Amygdala (tissue), 56 donors: ENCODE measurements at regions not wholly inside any gene's neighbourhood (a gene's known extent, or its start where the extent isn't known, plus 50 kb on each side); places are given as distances from the start of the nearest gene placed in this dataset.
"Not testable (repeated sequence)": the region's sequence is repeated elsewhere in the genome, so short reads cannot be mapped to it uniquely, and the experiment has no call there.

Experiments used
- DNase-seq, 56 donors: peaks; one replicate each; lab custom pipeline; 2025; lab: John Stamatoyannopoulos, UW

DNA sequence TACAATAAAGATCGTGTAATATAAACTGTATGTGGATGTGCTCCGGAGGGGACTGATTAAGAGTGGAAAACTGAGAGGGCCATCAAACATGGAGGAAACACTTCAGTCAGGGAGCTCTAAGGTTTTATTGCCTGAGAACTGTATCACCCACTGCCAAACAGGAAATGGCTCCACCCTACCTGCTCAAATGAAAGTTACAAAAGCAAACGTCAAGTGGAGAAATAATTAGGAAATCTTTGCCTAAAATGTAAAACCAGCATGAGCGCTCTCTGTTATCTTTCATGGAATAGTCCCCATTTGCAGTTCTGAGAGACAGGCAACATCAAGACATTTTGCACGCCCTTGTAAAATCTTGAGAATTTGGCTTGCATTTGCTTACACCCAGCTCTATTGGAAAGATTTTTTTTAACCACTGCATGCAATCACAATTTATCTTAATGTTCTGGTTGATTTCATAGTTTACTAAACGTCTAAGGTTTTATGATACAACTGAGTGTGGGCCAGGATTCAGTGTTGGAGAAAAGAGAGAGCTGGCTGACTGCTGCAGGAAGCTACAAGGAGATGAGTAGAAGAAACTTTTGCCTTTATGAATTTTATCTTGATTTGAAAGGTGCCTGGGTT lies 344.0 kb upstream of the PRICKLE1 start:
- DNase-seq = no peak

DNA sequence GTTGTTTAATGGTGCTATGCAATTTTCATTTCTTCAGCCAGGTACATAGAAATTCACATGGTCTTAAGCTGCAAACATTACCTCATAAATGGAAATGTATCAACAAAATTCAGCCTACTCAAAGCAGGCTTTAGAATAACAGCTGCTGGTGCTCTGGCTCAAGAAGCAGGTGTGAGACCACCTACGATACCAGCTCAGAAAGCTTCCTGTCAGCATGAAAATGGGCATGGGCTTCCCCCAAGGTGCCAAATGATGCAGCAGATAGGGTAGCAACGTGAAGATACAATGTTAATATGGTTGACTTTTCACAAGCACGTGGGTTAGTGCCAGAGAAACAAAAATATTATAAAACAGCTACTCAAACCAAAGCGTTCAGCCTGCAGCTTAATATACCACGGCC lies 343.4 kb upstream of the PRICKLE1 start:
- peak in 6 of 56 donors; percentile 6 to 43 (median 20) for DNase-seq

DNA sequence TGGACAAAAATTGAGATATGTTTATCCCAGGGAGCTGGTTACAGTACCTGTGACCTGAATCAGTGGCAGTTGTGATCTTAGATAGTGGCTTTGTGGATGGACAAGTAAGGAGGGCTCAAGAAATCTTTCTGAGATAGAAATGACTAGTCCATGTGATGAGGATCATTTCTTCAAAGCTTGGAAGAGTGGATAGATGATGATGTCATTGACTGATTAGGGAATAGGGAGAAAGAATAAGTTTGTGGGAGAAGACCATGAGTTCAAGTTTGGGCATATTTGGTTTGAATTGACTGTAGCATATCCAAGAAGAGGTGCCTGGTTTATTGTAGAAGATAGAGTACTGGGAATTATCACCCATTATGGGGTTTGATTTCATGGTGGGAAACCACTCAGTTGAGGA lies 336.7 kb upstream of the PRICKLE1 start:
- DNase-seq = no peak

DNA sequence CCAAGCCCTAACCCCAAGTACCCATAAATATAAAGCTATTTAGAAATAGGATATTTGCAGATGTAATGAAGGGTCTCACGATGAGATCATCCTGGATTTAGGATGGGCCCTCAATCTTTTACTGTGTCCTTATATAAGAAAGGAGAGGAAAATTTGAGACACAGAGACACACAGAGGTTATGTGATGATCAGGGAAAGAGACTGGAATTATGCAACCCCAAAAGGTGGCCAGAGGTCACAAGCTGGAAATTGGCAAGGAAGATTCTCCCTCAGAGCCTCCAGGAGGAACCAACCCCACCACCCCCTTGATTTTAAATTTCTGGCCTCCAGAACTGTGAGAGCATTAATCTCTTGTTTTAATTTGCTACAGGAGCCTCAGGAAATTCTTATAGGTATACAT lies 334.9 kb upstream of the PRICKLE1 start:
- no peak for DNase-seq

DNA sequence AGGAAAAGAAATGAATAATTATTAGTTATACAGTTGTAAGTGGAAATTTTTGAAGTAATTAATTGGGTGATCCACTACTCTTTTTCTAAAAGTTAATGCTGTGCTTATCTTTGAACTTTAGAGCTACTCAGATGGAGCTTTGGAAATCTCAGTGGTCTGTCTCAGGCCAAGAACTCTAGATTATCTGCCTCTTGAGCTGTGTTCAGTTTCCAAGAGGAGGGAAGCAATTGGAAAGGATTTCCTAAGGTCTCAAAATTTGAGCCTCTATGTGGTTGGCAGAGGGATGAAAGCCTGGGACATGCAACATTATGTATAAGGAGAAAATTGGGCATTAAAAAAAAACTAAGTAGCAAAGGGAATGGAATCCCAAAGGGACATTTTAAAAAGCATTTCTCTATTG lies 334.0 kb upstream of the PRICKLE1 start:
- no peak for DNase-seq

DNA sequence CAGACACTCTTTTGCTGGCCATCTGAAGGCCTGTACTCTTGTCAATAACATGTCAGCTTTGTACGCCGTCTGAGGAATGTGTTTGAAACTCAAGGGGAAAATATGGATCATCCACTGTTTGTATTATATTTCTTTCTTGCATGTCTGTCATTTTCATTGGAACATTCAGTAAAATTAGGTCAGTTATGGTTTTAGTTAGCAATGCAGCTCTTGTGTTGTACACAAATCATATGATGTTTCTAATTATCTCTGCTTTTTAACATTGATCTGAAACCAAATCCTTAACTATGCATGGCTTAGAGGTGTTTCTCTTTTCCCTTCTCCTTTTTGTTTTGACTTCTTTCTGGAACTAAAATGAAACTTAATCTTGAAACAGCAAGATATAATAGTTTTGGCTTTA lies 333.6 kb upstream of the PRICKLE1 start:
- DNase-seq = no peak

DNA sequence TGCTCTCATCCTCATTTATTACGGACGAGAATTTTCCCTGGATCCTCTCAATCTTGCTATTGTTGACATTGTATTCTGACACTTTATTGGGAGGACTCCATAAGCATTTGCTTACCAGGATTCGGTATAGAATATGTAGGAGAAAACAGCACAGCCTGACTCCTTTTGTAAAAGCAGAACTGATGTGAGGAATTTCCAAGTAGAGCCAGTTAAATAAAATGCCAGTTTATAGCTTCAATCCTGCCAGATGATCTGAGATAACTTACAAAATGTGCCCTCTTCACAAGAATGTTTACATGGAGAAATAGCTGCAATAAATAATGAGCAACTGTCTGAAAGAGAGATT lies 332.9 kb upstream of the PRICKLE1 start:
- DNase-seq = no peak

DNA sequence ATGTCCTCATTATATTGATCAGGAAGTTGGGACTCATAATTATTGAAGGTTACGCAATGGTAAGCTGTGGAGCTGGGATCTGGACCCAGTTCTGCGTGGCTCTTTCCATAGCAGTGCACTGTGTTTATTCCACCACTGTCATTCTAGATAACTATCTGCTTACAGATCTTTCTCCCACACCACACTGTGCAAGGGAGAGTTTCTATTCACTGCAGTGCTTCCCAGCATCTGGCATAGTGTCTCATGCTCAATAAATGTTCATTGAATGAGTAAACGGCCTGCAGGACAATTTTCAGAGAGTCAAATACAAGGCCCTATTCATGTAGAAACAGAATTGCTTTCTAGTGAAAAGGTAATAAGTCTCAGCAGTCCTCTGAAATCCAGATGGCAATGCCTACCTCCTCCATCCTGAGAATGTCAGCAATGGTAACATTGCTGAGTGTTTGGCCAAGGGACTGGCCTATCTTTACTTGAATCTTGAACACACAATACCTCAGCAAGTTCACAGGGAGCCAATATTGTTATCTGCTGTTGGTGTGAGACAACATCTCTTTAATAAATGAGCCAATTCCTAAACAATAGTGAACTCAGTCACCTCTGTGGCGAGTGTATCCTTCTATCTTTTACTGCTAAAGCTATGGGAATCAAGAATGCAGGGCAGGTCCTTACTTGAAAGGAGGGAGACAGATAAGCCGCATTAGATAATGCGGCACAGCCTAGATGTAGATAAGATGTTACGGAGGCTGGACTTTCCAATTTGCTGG lies 332.4 kb upstream of the PRICKLE1 start:
- DNase-seq = peak in 3 of 56 donors; percentile 2 to 14 (median 7)

DNA sequence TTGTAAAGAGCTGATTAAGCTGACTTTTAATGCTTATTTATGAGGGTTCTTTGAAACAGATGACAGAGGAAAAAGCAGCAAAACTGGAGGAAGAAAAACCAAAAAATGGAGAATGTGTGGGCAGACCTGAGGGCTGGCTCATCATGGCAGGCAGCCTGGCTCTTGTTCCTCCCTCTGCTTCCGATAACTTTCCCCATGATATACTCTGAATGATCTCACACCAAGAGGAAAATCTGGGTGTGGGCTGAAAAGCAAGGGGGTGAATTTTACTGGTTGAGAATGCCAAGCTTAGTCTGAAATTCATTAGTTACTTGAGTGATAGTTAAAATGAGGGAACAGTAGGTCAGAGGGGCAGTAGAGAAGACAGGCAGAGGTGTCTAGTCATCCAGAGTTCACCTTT lies 330.1 kb upstream of the PRICKLE1 start:
- DNase-seq = peak in 3 of 56 donors; percentile 6 to 16 (median 8)

DNA sequence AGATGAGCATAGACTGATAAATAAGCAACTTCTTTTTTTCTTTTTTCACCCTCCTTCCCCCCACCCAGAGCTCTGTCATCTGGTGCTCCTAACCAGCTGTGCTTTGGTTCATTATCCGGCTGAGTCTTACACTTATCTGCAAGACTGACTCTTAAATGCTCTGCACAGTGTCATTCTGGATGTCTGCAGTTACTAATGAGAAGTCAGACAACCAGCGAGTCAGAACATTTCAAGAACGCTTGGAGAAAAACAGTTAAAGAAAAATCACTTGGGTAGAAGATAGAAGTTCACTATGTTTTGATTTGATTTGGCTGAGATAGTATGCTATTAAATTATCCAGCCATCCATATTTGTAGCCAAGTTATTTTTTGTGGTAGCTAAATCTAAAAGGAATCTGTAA lies 328.9 kb upstream of the PRICKLE1 start:
- no peak for DNase-seq

DNA sequence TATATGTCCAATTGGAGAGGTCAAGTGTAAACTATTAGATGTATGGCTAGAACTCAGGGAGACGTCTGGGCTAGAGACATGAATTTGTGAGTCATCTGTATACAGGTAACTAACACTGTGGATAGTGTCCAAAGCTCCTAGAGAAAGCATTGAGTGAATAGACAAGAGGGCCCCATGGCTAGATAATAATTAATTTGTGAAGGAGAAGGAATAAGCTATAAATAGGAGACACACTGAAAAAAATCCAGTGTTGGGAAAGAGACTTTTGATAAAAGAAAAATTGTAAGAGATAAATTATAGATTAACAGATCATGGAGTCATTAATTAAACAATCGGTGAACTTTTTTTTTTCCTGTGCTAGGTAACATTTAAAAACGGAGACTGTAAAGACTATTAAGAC lies 326.6 kb upstream of the PRICKLE1 start:
- DNase-seq = no peak

DNA sequence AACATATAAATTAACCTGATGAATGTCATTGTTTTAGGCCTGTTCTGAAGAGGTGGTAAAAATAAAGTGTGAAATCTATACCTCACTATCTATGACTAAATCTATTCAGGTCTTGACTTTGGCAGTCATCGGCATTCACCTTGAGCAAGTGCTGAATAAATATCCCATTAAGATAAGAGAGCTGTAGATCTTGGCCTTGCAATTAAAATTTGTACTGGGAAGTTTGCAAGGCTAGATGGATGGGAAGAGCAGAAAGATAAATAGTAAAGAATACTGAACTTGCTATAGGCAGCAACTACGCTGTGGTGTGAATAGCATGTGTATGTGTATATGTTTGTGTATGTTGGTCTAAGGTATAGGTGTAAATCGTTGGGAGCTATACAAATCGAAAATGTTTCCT lies 325.9 kb upstream of the PRICKLE1 start:
- no peak for DNase-seq

DNA sequence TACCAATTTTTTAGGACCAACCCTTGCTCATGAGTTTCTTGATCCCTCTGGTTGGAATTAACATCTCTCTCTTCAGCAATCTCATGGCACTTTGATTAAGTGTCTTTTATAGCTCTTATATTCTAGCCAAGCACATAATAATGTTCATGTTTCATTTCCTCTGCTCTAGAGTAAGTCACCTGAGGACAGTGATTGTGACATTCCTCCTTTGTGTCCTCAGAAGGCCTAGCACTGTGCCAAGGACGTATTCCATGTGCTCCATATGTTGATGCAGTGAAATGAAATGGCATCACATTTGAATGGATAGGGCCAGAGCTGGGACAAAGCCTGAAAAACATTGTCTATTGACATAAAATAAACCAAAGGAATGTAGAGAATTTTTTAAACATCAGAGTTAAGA lies 322.8 kb upstream of the PRICKLE1 start:
- no peak for DNase-seq

DNA sequence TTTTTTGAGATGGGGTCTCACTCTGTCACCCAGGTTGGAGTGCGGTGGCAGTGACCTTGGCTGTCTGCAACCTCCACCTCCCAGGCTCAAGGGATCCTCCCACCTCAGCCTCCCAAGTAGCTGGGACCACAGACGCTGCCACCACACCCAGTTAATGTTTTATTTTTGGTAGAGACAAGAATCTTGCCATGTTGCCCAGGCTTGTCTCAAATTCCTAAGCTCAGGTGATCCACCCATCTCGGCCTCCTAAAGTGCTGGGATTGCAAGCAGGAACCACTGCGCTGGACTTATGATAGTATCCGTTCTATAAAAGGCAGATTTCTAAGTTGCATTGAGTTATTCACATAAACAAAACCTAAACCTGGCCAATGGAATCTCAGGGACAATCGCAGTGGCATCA lies 321.1 kb upstream of the PRICKLE1 start:
- DNase-seq = no peak

DNA sequence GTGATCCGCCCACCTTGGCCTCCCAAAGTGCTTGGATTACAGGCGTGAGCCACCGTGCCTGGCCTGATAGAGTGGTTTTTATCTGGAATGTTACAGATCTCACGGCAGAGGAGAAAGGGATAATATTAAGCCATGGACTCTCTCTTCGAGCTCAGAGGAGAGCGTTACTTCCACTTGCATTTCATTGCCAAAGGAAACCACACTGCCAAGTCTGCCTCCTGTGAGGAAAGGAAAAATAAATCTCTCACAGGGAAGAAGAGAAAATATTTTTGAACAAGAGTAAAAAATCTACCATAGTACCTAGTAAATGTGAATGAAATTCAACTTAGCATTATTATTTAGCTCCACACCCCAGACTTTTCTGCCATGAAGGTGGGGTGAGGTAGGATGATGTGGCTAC lies 319.2 kb upstream of the PRICKLE1 start:
- no peak for DNase-seq

DNA sequence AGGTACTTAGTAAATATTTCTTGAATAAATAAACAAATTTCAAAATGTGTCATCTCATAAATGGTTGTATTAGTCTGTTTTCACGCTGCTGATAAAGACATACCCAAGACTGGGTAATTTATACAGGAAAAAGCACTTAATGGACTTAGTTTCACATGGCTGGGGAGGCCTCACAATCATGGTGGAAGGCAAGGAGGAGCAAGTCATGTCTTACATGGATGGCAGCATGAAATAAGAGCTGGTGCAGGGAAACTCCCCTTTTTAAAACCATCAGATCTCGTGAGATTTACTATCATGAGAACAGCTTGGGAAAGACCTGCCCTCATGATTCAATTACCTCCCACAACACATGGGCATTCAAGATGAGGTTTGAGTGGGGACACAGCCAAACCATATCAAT lies 317.3 kb upstream of the PRICKLE1 start:
- DNase-seq = not testable (repeated sequence)

DNA sequence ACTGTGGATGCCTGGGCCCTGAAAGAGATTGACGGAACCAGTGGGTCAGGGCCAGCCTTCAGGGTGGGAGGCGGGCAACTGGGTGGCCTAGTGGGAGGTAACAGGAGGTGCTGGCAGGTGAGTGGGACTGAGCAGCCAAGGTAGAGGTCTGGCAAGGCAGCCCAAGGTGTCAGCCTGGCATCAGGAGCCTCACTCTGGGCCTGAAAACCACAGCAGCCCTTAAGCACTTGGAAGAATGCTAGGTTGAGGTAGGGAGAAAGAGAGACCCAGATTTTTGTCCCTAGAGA lies 315.8 kb upstream of the PRICKLE1 start:
- no peak for DNase-seq

DNA sequence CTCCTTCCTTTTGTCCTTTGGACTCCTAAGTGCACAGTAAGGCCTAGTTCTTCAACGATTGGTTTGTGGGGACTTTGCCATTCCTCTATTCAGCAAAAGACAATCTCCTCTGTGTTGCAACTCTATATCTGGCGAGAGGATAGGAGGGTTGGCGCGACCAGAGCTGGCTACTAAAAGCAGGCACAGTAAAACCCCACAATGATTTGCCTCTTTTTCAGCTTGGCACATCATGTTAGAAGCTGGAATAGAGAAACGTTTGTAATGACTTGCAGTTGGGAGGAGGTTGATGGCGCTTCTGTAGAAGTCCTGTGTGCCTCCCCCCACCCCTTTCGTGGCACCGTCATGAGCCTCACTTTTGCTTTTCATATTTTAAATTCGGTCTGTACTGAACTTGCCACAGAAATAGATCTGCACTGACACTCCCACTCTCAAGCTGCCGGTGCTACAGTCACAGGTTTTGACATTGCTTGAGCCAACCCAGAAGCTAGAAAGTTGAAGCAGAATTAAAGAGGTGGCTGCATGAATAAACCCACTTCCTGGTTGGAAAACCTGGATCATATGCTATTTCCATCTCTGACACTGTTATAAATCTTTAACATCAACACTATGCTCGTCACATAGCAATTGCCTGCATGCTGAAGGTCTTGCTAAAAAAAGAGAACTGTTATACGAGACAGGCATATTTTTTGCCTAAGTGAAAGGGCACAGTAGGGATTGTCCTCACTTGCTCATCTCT lies 315.3 kb upstream of the PRICKLE1 start:
- DNase-seq = peak in 48 of 56 donors; percentile 2 to 85 (median 42)

DNA sequence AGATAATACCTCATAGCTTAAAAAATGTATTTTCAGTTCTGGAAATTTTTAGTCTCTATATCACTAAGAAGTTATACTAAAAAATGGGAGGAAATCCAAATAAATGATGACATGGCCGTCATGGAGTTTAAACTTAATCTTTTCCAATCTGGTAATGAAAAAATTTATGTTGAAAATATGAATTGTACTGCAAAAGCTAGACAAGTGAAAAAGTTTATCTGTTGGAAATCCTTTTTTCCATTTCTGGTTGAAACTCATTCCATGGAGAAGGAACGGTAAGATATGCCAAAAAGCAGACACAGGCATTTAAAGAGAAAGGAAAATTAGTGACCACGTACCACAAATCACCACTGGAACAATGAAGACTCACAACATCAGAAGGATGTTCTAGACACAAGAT lies 314.2 kb upstream of the PRICKLE1 start:
- DNase-seq = no peak

DNA sequence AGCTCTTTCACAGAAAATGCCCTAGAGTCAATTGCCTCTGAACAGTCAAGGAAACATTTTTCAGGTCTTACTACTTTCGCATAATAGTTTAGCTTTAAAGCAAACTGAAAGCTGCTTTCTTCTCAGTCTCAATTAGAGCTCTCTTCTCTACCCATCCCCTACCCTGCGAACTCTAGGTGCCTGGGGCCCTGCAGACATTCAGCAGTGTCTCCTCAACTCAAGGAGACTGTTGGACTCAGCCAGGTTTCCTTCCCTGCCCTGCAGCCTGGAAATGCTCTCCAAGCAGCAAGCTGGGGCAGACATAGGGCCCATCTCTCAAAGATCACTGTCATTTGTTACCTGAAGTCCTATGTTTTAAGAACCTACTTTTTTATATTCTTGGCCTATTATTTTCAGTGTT lies 312.5 kb upstream of the PRICKLE1 start:
- no peak for DNase-seq

DNA sequence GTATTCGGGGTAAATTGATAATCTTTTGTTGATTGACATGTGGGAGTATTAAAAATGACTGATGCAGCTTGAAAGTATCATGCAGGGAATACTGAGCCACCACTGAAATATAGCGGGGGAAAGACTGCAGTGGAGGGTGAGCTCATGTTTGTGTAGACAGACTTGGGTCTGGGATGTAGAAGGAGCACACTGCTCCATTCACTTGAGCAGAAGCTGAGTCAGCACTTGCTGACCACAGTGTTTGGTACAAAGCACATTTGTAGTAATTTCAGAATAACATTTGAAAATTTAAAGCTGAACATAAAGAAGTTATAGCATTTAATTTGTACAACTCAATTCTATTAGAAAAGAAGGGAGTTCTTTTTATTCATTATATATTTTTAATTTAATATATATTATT lies 304.3 kb upstream of the PRICKLE1 start:
- peak in 2 of 56 donors; percentile 0 to 5 for DNase-seq
